ENCODE measurements at regions not wholly inside any gene's neighbourhood (a gene's known extent, or its start where the extent isn't known, plus 50 kb on each side); places are given as distances from the start of the nearest gene placed in this dataset.

DNA sequence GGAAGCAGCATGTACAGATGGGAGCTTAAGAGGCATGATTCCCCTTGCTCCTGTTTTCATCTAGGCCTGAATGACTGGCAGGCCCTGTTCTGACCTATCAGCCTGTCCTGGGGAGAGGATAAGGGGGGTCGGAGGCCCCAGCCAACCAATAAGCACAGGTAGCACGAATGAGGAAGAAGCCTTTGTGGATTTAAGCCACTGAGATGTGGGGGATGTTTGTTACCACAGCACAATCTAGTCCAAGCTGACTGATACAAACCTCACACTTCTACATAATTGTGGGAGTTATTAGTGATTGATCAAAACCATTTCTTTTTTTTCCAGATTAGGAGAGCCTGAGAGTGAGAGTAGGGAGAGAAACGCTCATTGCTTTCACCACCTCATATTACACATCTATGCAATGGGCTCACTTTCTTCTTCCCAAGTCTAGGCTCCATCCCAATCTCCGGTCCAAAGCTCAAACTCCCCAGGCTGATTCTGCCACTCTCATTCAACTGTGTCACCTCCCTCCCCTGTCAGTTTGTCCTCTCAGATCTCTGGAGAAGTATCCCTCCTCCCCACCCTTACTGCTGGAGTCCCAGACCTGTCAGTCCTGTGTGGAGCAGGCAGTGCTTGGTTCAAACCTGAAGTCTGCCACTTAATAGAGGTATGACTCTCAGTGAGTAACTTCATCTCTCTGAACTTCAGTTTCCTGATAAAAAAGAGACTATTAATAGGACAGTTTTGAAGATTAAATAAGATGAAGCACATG, 220.5 kb downstream of the PTPRU start:
- Mint-ChIP-seq H3K36me3 (ENCODE audit: insufficient read depth) (no peaks in the 10 kb centered on the region), H3K4me1 (ENCODE audit: low read depth) (peaks cover 25% of the 10 kb centered on the region), H3K9me3 (ENCODE audit: low read depth) (peaks cover 7% of the 10 kb centered on the region), H3K27me3 (no peaks in the 10 kb centered on the region), H3K27ac (no peak overlapping the region), H3K4me3 (ENCODE audit: low read depth) (no peak overlapping the region)
- DNase-seq (ENCODE audit: low spot score, unreplicated experiment) = no peak
- TF ChIP-seq, protein P1, sequence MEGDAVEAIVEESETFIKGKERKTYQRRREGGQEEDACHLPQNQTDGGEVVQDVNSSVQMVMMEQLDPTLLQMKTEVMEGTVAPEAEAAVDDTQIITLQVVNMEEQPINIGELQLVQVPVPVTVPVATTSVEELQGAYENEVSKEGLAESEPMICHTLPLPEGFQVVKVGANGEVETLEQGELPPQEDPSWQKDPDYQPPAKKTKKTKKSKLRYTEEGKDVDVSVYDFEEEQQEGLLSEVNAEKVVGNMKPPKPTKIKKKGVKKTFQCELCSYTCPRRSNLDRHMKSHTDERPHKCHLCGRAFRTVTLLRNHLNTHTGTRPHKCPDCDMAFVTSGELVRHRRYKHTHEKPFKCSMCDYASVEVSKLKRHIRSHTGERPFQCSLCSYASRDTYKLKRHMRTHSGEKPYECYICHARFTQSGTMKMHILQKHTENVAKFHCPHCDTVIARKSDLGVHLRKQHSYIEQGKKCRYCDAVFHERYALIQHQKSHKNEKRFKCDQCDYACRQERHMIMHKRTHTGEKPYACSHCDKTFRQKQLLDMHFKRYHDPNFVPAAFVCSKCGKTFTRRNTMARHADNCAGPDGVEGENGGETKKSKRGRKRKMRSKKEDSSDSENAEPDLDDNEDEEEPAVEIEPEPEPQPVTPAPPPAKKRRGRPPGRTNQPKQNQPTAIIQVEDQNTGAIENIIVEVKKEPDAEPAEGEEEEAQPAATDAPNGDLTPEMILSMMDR (IDR thresholded peaks at IDR 0.05; ENCODE audit: unreplicated experiment) = no peak

DNA sequence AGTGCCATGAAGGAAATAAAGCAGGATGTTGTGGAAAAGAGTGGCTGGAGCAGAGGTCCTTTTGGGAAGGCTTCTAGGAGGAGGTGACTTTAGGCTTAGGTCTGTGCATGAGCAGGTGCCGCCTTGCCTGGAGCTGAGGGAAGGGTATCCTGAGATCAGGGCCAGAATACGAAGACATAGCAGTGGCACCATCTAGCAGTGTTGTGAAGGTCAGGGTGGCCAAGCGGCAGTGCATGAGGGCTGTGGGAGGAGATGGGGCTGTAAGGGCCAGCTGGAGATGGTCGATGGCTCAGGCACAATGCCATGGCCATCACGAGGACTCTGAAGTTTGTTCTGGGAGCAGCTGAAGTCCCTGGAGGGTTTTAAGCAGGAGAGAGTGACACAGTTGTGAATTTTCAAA, 219.5 kb downstream of the PTPRU start:
- no peak for DNase-seq (ENCODE audit: low spot score, unreplicated experiment)
- TF ChIP-seq, protein P1 (IDR thresholded peaks at IDR 0.05; ENCODE audit: unreplicated experiment) = no peak
- Mint-ChIP-seq H3K4me3 (ENCODE audit: low read depth) (no peak overlapping the region), H3K9me3 (ENCODE audit: low read depth) (peaks cover 7% of the 10 kb centered on the region), H3K4me1 (ENCODE audit: low read depth) (peaks cover 27% of the 10 kb centered on the region), H3K36me3 (ENCODE audit: insufficient read depth) (no peaks in the 10 kb centered on the region), H3K27ac (no peak overlapping the region), H3K27me3 (no peaks in the 10 kb centered on the region)

DNA sequence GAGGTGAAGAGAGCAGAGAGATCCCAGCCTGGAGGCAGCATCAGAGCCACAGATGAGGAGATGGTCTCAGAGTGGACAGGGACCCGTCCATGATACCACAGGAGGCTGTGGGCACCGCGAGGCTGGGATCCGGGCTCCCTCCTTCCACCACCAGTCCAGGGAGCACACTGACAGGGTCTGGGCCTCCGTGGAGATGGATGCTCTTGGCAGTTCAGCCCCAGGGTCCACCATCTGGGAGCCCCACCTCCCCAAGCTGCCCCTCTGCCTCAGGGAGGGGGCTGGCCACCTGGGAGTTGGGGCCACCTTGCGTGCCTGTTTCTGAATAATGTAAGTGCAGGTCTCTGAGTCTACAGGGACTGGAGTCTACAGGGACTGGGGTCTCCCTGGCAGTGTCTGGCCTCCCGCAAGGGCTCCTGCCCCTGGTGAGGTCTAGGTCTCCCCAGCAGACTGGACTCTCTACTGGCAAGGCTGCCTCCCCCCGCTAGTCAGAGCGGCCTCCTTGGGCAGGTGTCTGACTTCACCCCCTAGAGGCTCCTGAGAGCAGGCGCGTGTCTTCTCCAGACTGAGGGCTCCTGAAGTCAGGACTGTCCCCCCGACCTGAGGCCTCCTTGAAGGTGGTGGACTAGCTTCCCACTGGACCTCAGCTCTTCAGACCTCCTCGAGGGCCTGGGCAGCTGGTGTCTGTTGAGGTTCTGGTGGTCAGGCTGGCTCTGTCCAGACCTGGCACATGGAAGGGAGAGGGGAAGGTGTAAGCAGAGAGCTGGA, 218.5 kb downstream of the PTPRU start:
- DNase-seq (ENCODE audit: low spot score, unreplicated experiment) = no peak
- H3K4me1 Mint-ChIP-seq (ENCODE audit: low read depth) = peaks cover 24% of the 10 kb centered on the region
- no peak overlapping the region for H3K4me3 Mint-ChIP-seq (ENCODE audit: low read depth)
- no peaks in the 10 kb centered on the region for H3K36me3 Mint-ChIP-seq (ENCODE audit: insufficient read depth)
- no peak overlapping the region for H3K27ac Mint-ChIP-seq
- H3K27me3 Mint-ChIP-seq = no peaks in the 10 kb centered on the region
- TF ChIP-seq, protein P1 (IDR thresholded peaks at IDR 0.05; ENCODE audit: unreplicated experiment) = no peak
- peaks cover 7% of the 10 kb centered on the region for H3K9me3 Mint-ChIP-seq (ENCODE audit: low read depth)

DNA sequence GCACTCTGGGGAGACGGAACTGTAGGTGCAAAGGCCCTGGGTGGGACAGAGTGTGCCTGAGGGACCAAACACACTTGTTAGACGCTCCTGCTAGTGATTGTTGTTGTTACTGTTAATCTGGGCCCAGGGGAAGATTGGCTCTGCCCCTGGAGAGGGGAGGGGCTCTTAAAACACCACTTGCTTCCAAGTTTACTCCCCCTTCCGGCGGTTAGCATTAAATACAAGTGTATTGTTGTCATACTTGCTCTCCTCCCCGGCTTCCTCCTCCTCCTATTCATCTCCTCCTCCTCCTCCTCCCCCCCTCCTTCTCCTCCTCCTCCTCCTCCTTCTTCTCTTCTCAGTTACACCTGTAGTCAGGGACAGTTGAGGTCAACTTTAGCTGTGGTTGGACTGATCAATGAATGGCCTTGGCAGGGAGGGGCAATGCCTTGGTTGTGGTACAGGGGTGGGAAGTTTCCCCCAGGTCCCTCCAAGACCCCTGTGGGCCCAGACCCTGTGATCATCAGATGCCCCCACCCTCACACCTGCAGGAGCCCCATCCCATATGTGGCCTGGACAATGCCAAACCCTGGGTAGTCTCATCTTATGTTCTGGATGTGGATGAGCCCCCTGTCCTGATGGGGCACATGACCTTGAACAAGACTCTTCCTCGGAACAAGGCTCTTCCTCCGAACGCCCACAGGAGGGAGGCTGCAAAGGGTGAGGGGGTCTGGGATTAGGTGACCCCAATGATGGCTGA, 217.3 kb downstream of the PTPRU start:
- no peak overlapping the region for H3K4me3 Mint-ChIP-seq (ENCODE audit: low read depth)
- H3K4me1 Mint-ChIP-seq (ENCODE audit: low read depth) = peaks cover 21% of the 10 kb centered on the region
- peak overlapping the region; percentile 73 for H3K27ac Mint-ChIP-seq
- H3K36me3 Mint-ChIP-seq (ENCODE audit: insufficient read depth) = no peaks in the 10 kb centered on the region
- DNase-seq (ENCODE audit: low spot score, unreplicated experiment) = no peak
- peaks cover 7% of the 10 kb centered on the region for H3K9me3 Mint-ChIP-seq (ENCODE audit: low read depth)
- H3K27me3 Mint-ChIP-seq = no peaks in the 10 kb centered on the region
- TF ChIP-seq, protein P1 (IDR thresholded peaks at IDR 0.05; ENCODE audit: unreplicated experiment) = peak; percentile 51

Measured in progenitor cell of endocrine pancreas (in vitro differentiated cells).